Tibial artery (tissue), 4 donors: ENCODE measurements at regions not wholly inside any gene's neighbourhood (a gene's known extent, or its start where the extent isn't known, plus 50 kb on each side); places are given as distances from the start of the nearest gene placed in this dataset.

Source experiments
- DNase-seq, 2 donors: peaks; one replicate each; pipeline ENCODE4 v3.0.0-alpha.2; 2019
- H3K27ac ChIP-seq, 2 donors: fragments of 200-600 bp; sonication (generic) in 1 of 2; 1 replicate in 1 of 2; 2 replicates in 1 of 2; pipeline ENCODE4 v1.5.1; 2018 to 2019; ENCODE audit warnings: mild to moderate bottlenecking in 1 of 2
- H3K27me3 ChIP-seq, 2 donors: fragments of 200-600 bp; sonication (generic) in 1 of 2; one replicate each; pipeline versions ENCODE4 v1.5.1 to v1.6.0; 2016 to 2019
- H3K36me3 ChIP-seq, 3 donors: fragments of 200-600 bp; sonication (generic) in 2 of 3; one replicate each; pipeline ENCODE4 v1.5.1; 2016 to 2019; ENCODE audit warnings: mild to moderate bottlenecking in 2 of 3
- H3K4me1 ChIP-seq, 4 donors: fragments of 200-600 bp; sonication (generic) in 2 of 4; 1 replicate in 3 of 4; 2 replicates in 1 of 4; pipeline ENCODE4 v1.5.1; 2016 to 2019
- H3K4me3 ChIP-seq, 2 donors: fragments of 200-600 bp; sonication (generic) in 1 of 2; 1 replicate in 1 of 2; 2 replicates in 1 of 2; pipeline ENCODE4 v1.5.1; 2018 to 2019; ENCODE audit warnings: mild to moderate bottlenecking in 2 of 2
- H3K9me3 ChIP-seq, 3 donors: fragments of 200-600 bp; sonication (generic) in 1 of 3; one replicate each; pipeline ENCODE4 v1.5.1; 2016 to 2019
- intact Hi-C: fragments of 100-400 bp; cut with DNase I; formaldehyde crosslinking; loops from one replicate; pipeline ENCODE4 v1.15.0; 2023; ENCODE audit warnings: low total_unique reads
- TF ChIP-seq, protein P1 (sequence below), 2 experiments: fragments of 200-600 bp in 1 of 2; fragments of 450-650 bp in 1 of 2; IDR thresholded peaks; one replicate each; pipeline ENCODE4 v1.5.1; 2017 to 2019; ENCODE audit warnings: antibody characterized with exemption in 2 of 2, mild to moderate bottlenecking in 1 of 2, moderate library complexity in 1 of 2

DNA sequence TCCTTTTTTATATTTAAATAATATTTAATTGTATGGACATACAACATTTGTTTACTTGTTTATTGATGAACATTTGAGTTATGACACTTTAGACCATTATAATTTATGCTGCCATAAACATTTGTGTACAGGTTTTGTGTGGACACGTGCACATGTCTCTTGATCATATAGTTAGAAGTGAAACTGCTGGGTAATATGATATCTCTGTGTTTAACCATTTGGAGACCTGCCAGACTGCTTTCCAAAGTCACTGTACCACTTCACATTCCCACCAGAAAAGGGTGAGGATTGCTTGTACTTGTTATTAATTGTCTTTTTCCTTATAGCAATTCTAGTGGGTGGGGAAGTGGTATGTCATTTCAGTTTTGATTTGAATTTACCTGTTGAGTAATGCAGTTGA, 145.6 kb upstream of the KLHL1 start:
- no peak overlapping the region for H3K4me3 ChIP-seq
- intact Hi-C loops, result no loop called here
- no peak overlapping the region for H3K27ac ChIP-seq
- no peaks in the 10 kb centered on the region for H3K36me3 ChIP-seq
- TF ChIP-seq, protein P1, sequence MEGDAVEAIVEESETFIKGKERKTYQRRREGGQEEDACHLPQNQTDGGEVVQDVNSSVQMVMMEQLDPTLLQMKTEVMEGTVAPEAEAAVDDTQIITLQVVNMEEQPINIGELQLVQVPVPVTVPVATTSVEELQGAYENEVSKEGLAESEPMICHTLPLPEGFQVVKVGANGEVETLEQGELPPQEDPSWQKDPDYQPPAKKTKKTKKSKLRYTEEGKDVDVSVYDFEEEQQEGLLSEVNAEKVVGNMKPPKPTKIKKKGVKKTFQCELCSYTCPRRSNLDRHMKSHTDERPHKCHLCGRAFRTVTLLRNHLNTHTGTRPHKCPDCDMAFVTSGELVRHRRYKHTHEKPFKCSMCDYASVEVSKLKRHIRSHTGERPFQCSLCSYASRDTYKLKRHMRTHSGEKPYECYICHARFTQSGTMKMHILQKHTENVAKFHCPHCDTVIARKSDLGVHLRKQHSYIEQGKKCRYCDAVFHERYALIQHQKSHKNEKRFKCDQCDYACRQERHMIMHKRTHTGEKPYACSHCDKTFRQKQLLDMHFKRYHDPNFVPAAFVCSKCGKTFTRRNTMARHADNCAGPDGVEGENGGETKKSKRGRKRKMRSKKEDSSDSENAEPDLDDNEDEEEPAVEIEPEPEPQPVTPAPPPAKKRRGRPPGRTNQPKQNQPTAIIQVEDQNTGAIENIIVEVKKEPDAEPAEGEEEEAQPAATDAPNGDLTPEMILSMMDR (IDR thresholded peaks at IDR 0.05), result no peak
- H3K4me1 ChIP-seq, result no peaks in the 10 kb centered on the region
- H3K9me3 ChIP-seq, result no peaks in the 10 kb centered on the region
- DNase-seq, result no peak
- H3K27me3 ChIP-seq, result no peaks in the 10 kb centered on the region

DNA sequence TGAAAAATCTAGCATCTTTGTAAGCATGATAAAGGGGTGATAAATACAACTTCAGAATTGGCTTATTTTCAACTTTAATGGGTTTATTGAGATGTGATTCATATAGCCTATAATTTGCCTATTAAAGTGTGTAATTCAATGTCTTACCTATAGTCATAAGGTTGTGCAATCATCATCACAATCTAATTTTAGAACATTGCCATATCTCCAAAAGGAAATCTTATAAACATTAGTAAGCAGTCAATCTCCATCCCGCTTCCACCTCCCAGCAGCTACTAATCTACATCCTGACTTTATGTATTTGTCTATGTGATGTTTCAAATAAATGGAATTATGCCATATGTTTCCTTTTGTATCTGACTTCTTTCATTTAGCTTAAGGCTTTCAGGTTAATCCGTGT, 145.2 kb upstream of the KLHL1 start:
- intact Hi-C loops, result no loop called here
- TF ChIP-seq, protein P1 (IDR thresholded peaks at IDR 0.05), result no peak
- H3K4me3 ChIP-seq, result no peak overlapping the region
- no peaks in the 10 kb centered on the region for H3K4me1 ChIP-seq
- no peak for DNase-seq
- no peaks in the 10 kb centered on the region for H3K36me3 ChIP-seq
- no peaks in the 10 kb centered on the region for H3K9me3 ChIP-seq
- H3K27me3 ChIP-seq, result no peaks in the 10 kb centered on the region
- no peak overlapping the region for H3K27ac ChIP-seq

DNA sequence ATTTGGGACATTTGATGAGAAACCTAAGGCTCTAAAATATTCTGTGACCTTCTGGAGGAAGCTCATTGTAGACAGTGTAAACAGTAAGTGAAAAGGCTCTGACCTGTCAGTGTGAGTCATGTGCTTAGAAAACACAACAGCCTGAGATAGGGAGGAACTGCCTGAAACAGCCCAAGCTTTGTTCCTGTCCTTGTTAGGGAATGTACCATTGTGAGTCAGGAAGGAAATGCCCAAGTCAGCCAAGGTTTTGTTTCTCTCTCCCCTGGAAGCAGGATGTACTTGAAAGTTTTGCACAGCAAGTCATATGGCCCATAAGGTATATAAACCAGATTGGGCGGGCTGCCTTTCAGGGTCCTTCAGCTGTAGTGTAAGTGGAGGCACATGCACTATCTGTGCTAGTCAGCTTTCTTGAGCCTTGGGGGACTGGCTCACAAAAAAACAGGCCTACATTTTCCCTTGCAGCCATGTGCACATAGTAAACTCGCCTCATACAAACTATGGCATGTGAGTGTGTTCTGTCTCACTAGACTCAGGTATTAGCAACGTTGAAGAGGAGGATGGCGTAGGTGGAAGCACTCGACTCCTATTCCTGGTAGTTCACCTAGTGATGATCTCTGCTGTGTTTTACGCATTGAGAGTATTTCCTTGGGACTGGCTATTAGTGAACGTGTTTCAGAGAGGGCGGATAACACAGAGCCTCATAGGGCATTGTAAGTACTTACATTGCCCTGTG, 141.2 kb upstream of the KLHL1 start:
- Histone ChIP-seq H3K4me1 (no peaks in the 10 kb centered on the region), H3K36me3 (no peaks in the 10 kb centered on the region), H3K4me3 (no peak overlapping the region), H3K27me3 (no peaks in the 10 kb centered on the region), H3K9me3 (no peaks in the 10 kb centered on the region), H3K27ac (no peak overlapping the region)
- intact Hi-C loops, result no loop called here
- TF ChIP-seq, protein P1 (IDR thresholded peaks at IDR 0.05), result no peak
- DNase-seq, result no peak

DNA sequence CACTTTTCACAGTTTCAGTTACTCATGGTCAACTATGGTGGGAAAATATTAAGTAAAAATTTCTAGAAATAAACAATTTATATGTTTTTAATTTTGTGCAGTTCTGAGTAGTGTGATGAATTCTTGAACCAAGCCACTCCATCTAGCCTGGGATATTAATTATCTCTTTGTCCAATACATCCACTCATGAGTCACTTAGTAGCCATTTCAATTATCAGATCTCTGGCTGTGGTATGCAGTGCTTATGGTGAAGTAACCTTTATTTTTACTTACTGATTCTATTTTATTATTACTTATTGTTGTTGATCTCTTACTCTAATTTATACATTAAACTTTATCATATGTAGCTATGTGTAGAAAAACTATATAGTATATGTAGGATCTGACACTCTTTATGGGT, 128.9 kb upstream of the KLHL1 start:
- Histone ChIP-seq H3K9me3 (peaks cover 0 to 3% (median 0%) of the 10 kb centered on the region in 3 donors), H3K36me3 (no peaks in the 10 kb centered on the region), H3K4me1 (no peaks in the 10 kb centered on the region), H3K27me3 (no peaks in the 10 kb centered on the region), H3K27ac (no peak overlapping the region), H3K4me3 (no peak overlapping the region)
- TF ChIP-seq, protein P1 (IDR thresholded peaks at IDR 0.05), result no peak
- intact Hi-C loops, result no loop called here
- DNase-seq, result no peak

DNA sequence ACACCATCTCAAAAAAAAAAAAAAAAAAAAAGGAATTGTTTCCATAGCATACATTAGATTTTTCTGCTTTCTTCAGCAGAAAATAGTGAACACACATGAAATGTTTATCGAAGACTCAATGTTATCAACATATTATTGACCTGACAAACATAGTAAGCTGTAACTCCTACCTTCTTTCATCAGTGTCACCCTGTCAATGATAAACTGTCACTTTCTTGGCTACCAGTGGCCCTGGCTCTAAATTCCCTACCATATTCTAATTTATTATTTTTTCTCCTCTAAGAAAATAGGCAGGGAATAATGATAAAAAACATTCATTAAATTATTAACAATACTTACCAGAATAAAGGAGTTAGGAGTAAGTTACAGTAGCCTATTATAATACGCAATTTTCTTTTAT, 127.3 kb upstream of the KLHL1 start:
- TF ChIP-seq, protein P1 (IDR thresholded peaks at IDR 0.05), result no peak
- intact Hi-C loops, result no loop called here
- Histone ChIP-seq H3K27me3 (no peaks in the 10 kb centered on the region), H3K9me3 (peaks cover 0 to 3% (median 0%) of the 10 kb centered on the region in 3 donors), H3K4me3 (no peak overlapping the region), H3K27ac (no peak overlapping the region), H3K36me3 (no peaks in the 10 kb centered on the region), H3K4me1 (no peaks in the 10 kb centered on the region)
- DNase-seq, result no peak

DNA sequence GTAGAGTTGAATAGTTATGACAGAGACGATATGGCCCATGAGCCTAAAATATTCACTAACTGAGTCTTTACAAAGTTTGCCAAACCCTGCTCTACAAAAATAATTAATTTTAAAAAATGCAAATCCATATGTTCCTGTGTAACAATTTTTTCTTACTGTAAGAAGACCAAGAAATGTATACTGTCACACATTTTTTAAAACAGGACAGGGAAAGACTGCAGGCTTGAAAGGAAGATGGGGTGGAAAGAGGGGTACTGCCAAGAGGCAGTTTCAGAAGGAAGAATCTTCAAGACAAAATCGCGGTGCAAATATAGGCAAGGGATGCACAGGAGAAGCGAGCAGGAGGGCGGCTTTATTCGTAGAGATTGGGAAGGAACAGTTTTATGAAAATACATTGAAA, 115.7 kb upstream of the KLHL1 start:
- intact Hi-C loops, result no loop called here

More for the DNA sequence above, 115.7 kb upstream of the KLHL1 start:
- Histone ChIP-seq H3K27ac (no peak overlapping the region), H3K36me3 (no peaks in the 10 kb centered on the region), H3K4me1 (no peaks in the 10 kb centered on the region), H3K27me3 (no peaks in the 10 kb centered on the region), H3K4me3 (no peak overlapping the region), H3K9me3 (no peaks in the 10 kb centered on the region)
- no peak for DNase-seq
- TF ChIP-seq, protein P1 (IDR thresholded peaks at IDR 0.05), result no peak
